DOHH2 (cell line): ENCODE measurements at regions not wholly inside any gene's neighbourhood (a gene's known extent, or its start where the extent isn't known, plus 50 kb on each side); places are given as distances from the start of the nearest gene placed in this dataset.
A peak's percentile ranks its signal among the peaks of the same experiment; 100 is the strongest.

Source experiments
- H3F3A ChIP-seq: fragments of 200-600 bp; sonication (generic), shearing (Covaris generic); 2 replicates; pipeline ENCODE4 v1.6.0; 2016; ENCODE audit warnings: antibody characterized with exemption, mild to moderate bottlenecking; ENCODE audit not compliant: control insufficient read depth, insufficient read depth
- H3K27ac ChIP-seq: fragments of 200-600 bp; sonication (generic); 2 replicates; pipeline ENCODE4 v1.5.1; 2014; ENCODE audit warnings: low read depth, mild to moderate bottlenecking, low read length, moderate library complexity
- H3K27me3 ChIP-seq: fragments of 200-600 bp; sonication (generic); 2 replicates; pipeline ENCODE4 v1.6.1; 2014; ENCODE audit warnings: mild to moderate bottlenecking, low read length, mixed read lengths; ENCODE audit not compliant: control insufficient read depth
- H3K36me3 ChIP-seq: fragments of 200-600 bp; sonication (generic); 2 replicates; pipeline ENCODE4 v1.6.1; 2014; ENCODE audit warnings: mild to moderate bottlenecking, low read length, moderate library complexity, mixed read lengths; ENCODE audit not compliant: control insufficient read depth
- H3K4me1 ChIP-seq: fragments of 200-600 bp; sonication (generic); 2 replicates; pipeline ENCODE4 v1.6.1; 2014; ENCODE audit warnings: mild to moderate bottlenecking, low read length, mixed read lengths; ENCODE audit not compliant: control insufficient read depth
- H3K4me2 ChIP-seq: fragments of 200-600 bp; sonication (generic); 2 replicates; pipeline ENCODE4 v1.6.0; 2014; ENCODE audit warnings: mild to moderate bottlenecking, low read length, moderate library complexity
- H3K4me3 ChIP-seq: fragments of 200-600 bp; sonication (generic); 2 replicates; pipeline ENCODE4 v1.5.1; 2014; ENCODE audit warnings: mild to moderate bottlenecking, low read length, mixed read lengths
- H3K79me2 ChIP-seq: fragments of 200-600 bp; sonication (generic); 2 replicates; pipeline ENCODE4 v1.6.1; 2014; ENCODE audit warnings: mild to moderate bottlenecking, low read length, mixed read lengths; ENCODE audit not compliant: control insufficient read depth
- H3K9me2 ChIP-seq: fragments of 200-600 bp; sonication (generic); replicated peaks from 2 replicates; pipeline ENCODE4 v1.6.1; 2014; ENCODE audit warnings: mild to moderate bottlenecking, low read length, mixed read lengths; ENCODE audit not compliant: control insufficient read depth
- H3K9me3 ChIP-seq: fragments of 200-600 bp; sonication (generic); 2 replicates; pipeline ENCODE4 v1.6.1; 2014; ENCODE audit warnings: antibody characterized with exemption, low read length, mixed read lengths; ENCODE audit not compliant: control insufficient read depth, insufficient read depth
- H4K20me1 ChIP-seq: fragments of 200-600 bp; sonication (generic); 2 replicates; pipeline ENCODE4 v1.6.0; 2014; ENCODE audit warnings: low read depth, mild to moderate bottlenecking, antibody characterized with exemption, low read length, moderate library complexity; ENCODE audit not compliant: control insufficient read depth, insufficient read depth
- CTCF ChIP-seq: fragments of 200-600 bp; sonication (generic); IDR thresholded peaks from one replicate; pipeline ENCODE4 v1.5.1; 2014; ENCODE audit warnings: antibody characterized with exemption, mild to moderate bottlenecking, low read depth, low read length; ENCODE audit not compliant: poor library complexity, severe bottlenecking
- EZH2phosphoT487 ChIP-seq: fragments of 200-600 bp; sonication (generic); IDR thresholded peaks from 2 replicates; pipeline ENCODE4 v1.6.1; 2017; ENCODE audit warnings: borderline replicate concordance, mild to moderate bottlenecking, antibody characterized with exemption, low read length, moderate library complexity, mixed read lengths

- TF ChIP-seq EZH2phosphoT487 (no peak), CTCF (no peak)
- Histone ChIP-seq H3K27me3 (no peaks in the 10 kb centered on the region), H3K4me1 (peaks cover 25% of the 10 kb centered on the region), H3K9me3 (no peaks in the 10 kb centered on the region), H3K27ac (no peak overlapping the region), H4K20me1 (no peaks in the 10 kb centered on the region), H3K36me3 (no peaks in the 10 kb centered on the region), H3F3A (no peaks in the 10 kb centered on the region), H3K4me2 (no peak overlapping the region), H3K9me2 (no peaks in the 10 kb centered on the region), H3K79me2 (no peaks in the 10 kb centered on the region), H3K4me3 (no peak overlapping the region)
These were observed 177.7 kb upstream of the AHR start for GRCh38 chr7:17120756-17121155.

- no peak for TF ChIP-seq CTCF
- no peaks in the 10 kb centered on the region for H3K79me2 ChIP-seq
- no peaks in the 10 kb centered on the region for H3K9me3 ChIP-seq
- no peak overlapping the region for H3K4me3 ChIP-seq
- H3K27me3 ChIP-seq = no peaks in the 10 kb centered on the region
- peaks cover 34% of the 10 kb centered on the region for H3K4me1 ChIP-seq
- H4K20me1 ChIP-seq = no peaks in the 10 kb centered on the region
- H3K9me2 ChIP-seq = no peaks in the 10 kb centered on the region
- H3K36me3 ChIP-seq = no peaks in the 10 kb centered on the region
- no peak overlapping the region for H3K27ac ChIP-seq
- H3K4me2 ChIP-seq = no peak overlapping the region
- H3F3A ChIP-seq = no peaks in the 10 kb centered on the region
These were observed 176.8 kb upstream of the AHR start for GRCh38 chr7:17121671-17122070.

GRCh38 chr7:17123020-17123419 is 175.4 kb upstream of the AHR start:
- peak overlapping the region; percentile 51 for H3K4me3 ChIP-seq
- no peaks in the 10 kb centered on the region for H3K9me2 ChIP-seq
- peak overlapping the region; percentile 62 for H3K4me2 ChIP-seq
- TF ChIP-seq CTCF (no peak), EZH2phosphoT487 (no peak)
- H3K79me2 ChIP-seq = no peaks in the 10 kb centered on the region
- H3K9me3 ChIP-seq = no peaks in the 10 kb centered on the region
- H3K27me3 ChIP-seq = no peaks in the 10 kb centered on the region
- no peaks in the 10 kb centered on the region for H3K36me3 ChIP-seq
- H3K27ac ChIP-seq = peak overlapping the region; percentile 9; the same call in 1 of the 2 replicates
- no peaks in the 10 kb centered on the region for H3F3A ChIP-seq
- H3K4me1 ChIP-seq = peaks cover 35% of the 10 kb centered on the region
- H4K20me1 ChIP-seq = no peaks in the 10 kb centered on the region
